Keratinocyte (primary cell): ENCODE measurements at regions not wholly inside any gene's neighbourhood (a gene's known extent, or its start where the extent isn't known, plus 50 kb on each side); places are given as distances from the start of the nearest gene placed in this dataset.

Experiments used
- DNase-seq: peaks from one replicate; pipeline ENCODE4 v3.0.0-alpha.2; 2011; ENCODE audit warnings: low read depth, missing footprints, low spot score
- FAIRE-seq: peaks from 2 replicates; lab custom pipeline; 2011; peaks lifted over from hg19 to GRCh38; lab: Jason Lieb, UNC
- H2AFZ ChIP-seq: 2 replicates; pipeline ENCODE4 v1.6.0; 2012; ENCODE audit warnings: low read length, control low read depth, inconsistent platforms; ENCODE audit not compliant: control insufficient read depth
- H3K27ac ChIP-seq: 2 replicates; pipeline ENCODE4 v1.5.1; 2011; ENCODE audit warnings: low read length; ENCODE audit not compliant: control insufficient read depth, insufficient read depth
- H3K27me3 ChIP-seq: 3 replicates; pipeline ENCODE4 v1.6.0; 2011; ENCODE audit warnings: low read length; ENCODE audit not compliant: control insufficient read depth, insufficient read depth; ENCODE audit errors: extremely low read depth
- H3K36me3 ChIP-seq, 2 experiments: 2 replicates in 1 of 2; 3 replicates in 1 of 2; pipeline ENCODE4 v1.5.1; 2011; ENCODE audit warnings: low read length in 2 of 2, mild to moderate bottlenecking in 1 of 2; ENCODE audit not compliant: control insufficient read depth in 2 of 2, insufficient read depth in 2 of 2; ENCODE audit errors: extremely low read depth in 1 of 2
- H3K4me1 ChIP-seq: 3 replicates; pipeline ENCODE4 v1.5.1; 2011; ENCODE audit warnings: low read length; ENCODE audit not compliant: control insufficient read depth, insufficient read depth; ENCODE audit errors: extremely low read depth
- H3K4me2 ChIP-seq: 3 replicates; pipeline ENCODE4 v1.6.0; 2011; ENCODE audit warnings: low read depth, low read length; ENCODE audit not compliant: control insufficient read depth, insufficient read depth; ENCODE audit errors: extremely low read depth
- H3K4me3 ChIP-seq, 3 experiments: fragments of 200-600 bp in 1 of 3; sonication (generic) in 1 of 3; 2 replicates in 2 of 3; 3 replicates in 1 of 3; pipeline ENCODE4 v1.5.1; 2011 to 2016; ENCODE audit warnings: low read length in 3 of 3, mild to moderate bottlenecking in 3 of 3, control low read depth in 2 of 3, inconsistent platforms in 1 of 3, low read depth in 1 of 3, mixed read lengths in 1 of 3, mixed run types in 1 of 3, moderate library complexity in 1 of 3; ENCODE audit not compliant: control insufficient read depth in 2 of 3, insufficient read depth in 2 of 3; ENCODE audit errors: extremely low read depth in 1 of 3
- H3K79me2 ChIP-seq: 2 replicates; pipeline ENCODE4 v1.6.0; 2012; ENCODE audit warnings: low read length; ENCODE audit not compliant: control insufficient read depth, insufficient read depth
- H3K9ac ChIP-seq: 3 replicates; pipeline ENCODE4 v1.6.0; 2011; ENCODE audit warnings: low read length; ENCODE audit not compliant: control insufficient read depth, insufficient read depth; ENCODE audit errors: extremely low read depth
- H3K9me1 ChIP-seq: 3 replicates; pipeline ENCODE4 v1.6.0; 2011; ENCODE audit warnings: low read length; ENCODE audit not compliant: control insufficient read depth, insufficient read depth; ENCODE audit errors: extremely low read depth
- H3K9me3 ChIP-seq: 2 replicates; pipeline ENCODE4 v1.5.1; 2012; ENCODE audit warnings: low read depth, low read length; ENCODE audit not compliant: control insufficient read depth
- H4K20me1 ChIP-seq: 3 replicates; pipeline ENCODE4 v1.6.0; 2011; ENCODE audit warnings: low read length; ENCODE audit not compliant: control insufficient read depth, insufficient read depth; ENCODE audit errors: extremely low read depth
- CTCF ChIP-seq, 3 experiments: IDR thresholded peaks in 1 of 3; conservative IDR thresholded peaks in 1 of 3; optimal IDR thresholded peaks in 1 of 3; 2 replicates in 2 of 3; 3 replicates in 1 of 3; pipeline versions ENCODE3 to v1.5.1; 2011; ENCODE audit warnings: low read length in 3 of 3, mild to moderate bottlenecking in 3 of 3, moderate library complexity in 2 of 3, control low read depth in 1 of 3, inconsistent platforms in 1 of 3; ENCODE audit not compliant: insufficient read depth in 2 of 3; ENCODE audit errors: extremely low read depth in 1 of 3
- EZH2 ChIP-seq: IDR thresholded peaks from one replicate; pipeline ENCODE4 v1.6.1; 2012; ENCODE audit warnings: inconsistent platforms, mild to moderate bottlenecking, low read length, moderate library complexity
- dilution Hi-C: fragments of 300-500 bp; cut with MboI; formaldehyde crosslinking; loops from one replicate; pipeline ENCODE4 v1.7.0; 2020; ENCODE audit warnings: low sequenced_read_pairs; ENCODE audit not compliant: extremely low pct_ligation_motif_present

DNA sequence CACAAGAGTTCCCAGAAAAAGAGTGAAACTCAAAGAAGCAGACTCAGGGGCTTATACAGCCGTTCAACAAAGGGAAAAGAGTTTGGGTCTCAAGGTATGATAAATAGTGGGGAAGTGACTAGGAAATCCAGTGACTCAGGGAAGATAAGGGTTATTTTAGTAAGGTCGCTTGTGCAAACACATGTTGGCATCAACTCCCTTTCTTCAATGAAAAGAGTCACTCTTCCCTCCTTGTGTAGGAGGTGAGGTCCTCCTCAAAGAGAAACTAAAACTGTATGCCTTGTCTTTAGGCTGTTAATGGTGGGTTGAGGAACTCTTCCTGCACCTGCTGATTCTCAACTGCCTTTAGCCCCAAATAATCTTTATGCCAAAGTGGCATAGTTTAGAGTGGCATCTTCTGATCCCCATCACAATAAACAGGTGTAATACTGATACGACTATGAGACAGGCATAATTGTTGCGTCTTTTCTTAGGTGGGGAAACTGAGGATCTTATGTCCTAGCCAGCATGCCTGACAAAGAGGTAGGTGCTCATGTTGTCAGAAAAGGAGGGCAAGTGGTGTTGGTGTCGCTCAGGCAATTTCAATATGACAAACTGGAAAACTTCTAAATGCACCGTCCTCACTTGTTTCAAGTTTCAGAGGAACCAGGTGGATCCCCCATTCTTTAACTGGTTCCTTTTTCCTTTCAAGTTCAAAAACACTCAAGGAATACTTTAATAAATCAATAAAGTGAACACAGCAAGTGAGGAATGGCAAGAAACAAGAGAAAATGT is 294.1 kb upstream of the RUNX1 start:
- Histone ChIP-seq H3K4me3 (no peak overlapping the region), H2AFZ (no peak overlapping the region), H3K9me1 (no peaks in the 10 kb centered on the region), H3K4me1 (no peaks in the 10 kb centered on the region), H3K27me3 (no peaks in the 10 kb centered on the region), H3K9me3 (no peaks in the 10 kb centered on the region), H3K27ac (no peak overlapping the region), H4K20me1 (no peaks in the 10 kb centered on the region), H3K36me3 (no peaks in the 10 kb centered on the region), H3K9ac (no peak overlapping the region), H3K79me2 (no peaks in the 10 kb centered on the region), H3K4me2 (no peak overlapping the region)
- DNase-seq (no peak), FAIRE-seq (no peak)
- TF ChIP-seq CTCF (optimal IDR thresholded peaks at IDR 0.05 in 1 of 3, IDR thresholded peaks at IDR 0.05 in 1 of 3, conservative IDR thresholded peaks at IDR 0.05 in 1 of 3; ENCODE audit: extremely low read depth in 1 of 3, insufficient read depth in 2 of 3, low read length in 3 of 3) (no peak), EZH2 (no peak)
- dilution Hi-C loops = no loop called here

DNA sequence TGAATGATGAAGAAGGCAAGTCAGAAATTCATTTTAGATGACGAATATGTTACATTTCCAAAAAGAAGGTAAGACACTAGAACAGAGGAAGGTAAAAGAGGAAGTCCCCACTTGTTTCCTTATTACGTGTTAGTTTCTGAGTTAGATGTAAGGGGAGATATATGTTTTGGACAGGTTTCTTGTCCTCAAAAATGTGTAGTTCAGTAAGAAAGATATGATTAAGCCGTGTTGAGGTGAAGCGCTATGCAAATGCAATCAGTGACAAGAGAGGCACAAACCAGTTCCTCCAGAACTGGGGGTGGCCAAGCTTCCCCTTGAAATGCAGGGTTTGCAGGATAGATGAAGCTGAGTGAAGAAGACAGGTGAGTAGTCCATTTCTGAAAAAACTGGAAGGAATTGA is 293.3 kb upstream of the RUNX1 start:
- TF ChIP-seq EZH2 = no peak
- TF ChIP-seq CTCF (optimal IDR thresholded peaks at IDR 0.05 in 1 of 3, IDR thresholded peaks at IDR 0.05 in 1 of 3, conservative IDR thresholded peaks at IDR 0.05 in 1 of 3; ENCODE audit: extremely low read depth in 1 of 3, insufficient read depth in 2 of 3, low read length in 3 of 3) = no peak
- Histone ChIP-seq H4K20me1 (no peaks in the 10 kb centered on the region), H3K36me3 (no peaks in the 10 kb centered on the region), H3K9me3 (no peaks in the 10 kb centered on the region), H2AFZ (no peak overlapping the region), H3K4me3 (no peak overlapping the region), H3K27ac (no peak overlapping the region), H3K4me1 (no peaks in the 10 kb centered on the region), H3K9me1 (no peaks in the 10 kb centered on the region), H3K27me3 (no peaks in the 10 kb centered on the region), H3K79me2 (no peaks in the 10 kb centered on the region), H3K9ac (no peak overlapping the region), H3K4me2 (no peak overlapping the region)
- FAIRE-seq (no peak), DNase-seq (no peak)
- dilution Hi-C loops = no loop called here
